ENCODE measurements at regions not wholly inside any gene's neighbourhood (a gene's known extent, or its start where the extent isn't known, plus 50 kb on each side); places are given as distances from the start of the nearest gene placed in this dataset.

- H3K27me3 ChIP-seq (ENCODE audit: insufficient read depth, low read length) = no peaks in the 10 kb centered on the region
- H2BK15ac ChIP-seq (ENCODE audit: low read depth, low read length) = no peak overlapping the region
- H3K4me1 Mint-ChIP-seq = no peaks in the 10 kb centered on the region
- no peak overlapping the region for H3K23ac ChIP-seq (ENCODE audit: insufficient read length, low read depth, low read length)
- no peak overlapping the region for H3K4ac ChIP-seq (ENCODE audit: low read depth, low read length)
- WGBS (ENCODE audit: extremely low coverage, insufficient read length, low lambda C conversion rate) = no CpG with 5 or more reads among the region's 4 CpGs
- no peak overlapping the region for H4K5ac ChIP-seq (ENCODE audit: insufficient read length, low read depth, low read length)
- no peak overlapping the region for H2AK5ac ChIP-seq (ENCODE audit: insufficient read length, low read length)
- H3K36me3 Mint-ChIP-seq (ENCODE audit: insufficient read depth in 1 of 3, low read depth in 3 of 3) = no peaks in the 10 kb centered on the region
- no peak overlapping the region for H3T11ph ChIP-seq (ENCODE audit: low read length)
- H2BK5ac ChIP-seq (ENCODE audit: insufficient read length, low read length) = no peak overlapping the region
- H3K4me1 ChIP-seq (ENCODE audit: insufficient read depth, low read length) = no peaks in the 10 kb centered on the region
- H3K79me2 ChIP-seq (ENCODE audit: insufficient read depth, low read length) = no peaks in the 10 kb centered on the region
- no peak overlapping the region for H3K14ac ChIP-seq (ENCODE audit: insufficient read depth, low read length)
- no peak overlapping the region for H2BK20ac ChIP-seq (ENCODE audit: low read depth, low read length, poor library complexity, severe bottlenecking)
- H3K27ac Mint-ChIP-seq = no peak overlapping the region; a peak in 1 of 7 replicates
- H3K4me3 Mint-ChIP-seq = no peak overlapping the region; a peak in 1 of 5 replicates
- H3K18ac ChIP-seq (ENCODE audit: insufficient read length, low read depth, low read length) = no peak overlapping the region
- no peaks in the 10 kb centered on the region for H3K9me3 Mint-ChIP-seq
- TF ChIP-seq, protein P1, sequence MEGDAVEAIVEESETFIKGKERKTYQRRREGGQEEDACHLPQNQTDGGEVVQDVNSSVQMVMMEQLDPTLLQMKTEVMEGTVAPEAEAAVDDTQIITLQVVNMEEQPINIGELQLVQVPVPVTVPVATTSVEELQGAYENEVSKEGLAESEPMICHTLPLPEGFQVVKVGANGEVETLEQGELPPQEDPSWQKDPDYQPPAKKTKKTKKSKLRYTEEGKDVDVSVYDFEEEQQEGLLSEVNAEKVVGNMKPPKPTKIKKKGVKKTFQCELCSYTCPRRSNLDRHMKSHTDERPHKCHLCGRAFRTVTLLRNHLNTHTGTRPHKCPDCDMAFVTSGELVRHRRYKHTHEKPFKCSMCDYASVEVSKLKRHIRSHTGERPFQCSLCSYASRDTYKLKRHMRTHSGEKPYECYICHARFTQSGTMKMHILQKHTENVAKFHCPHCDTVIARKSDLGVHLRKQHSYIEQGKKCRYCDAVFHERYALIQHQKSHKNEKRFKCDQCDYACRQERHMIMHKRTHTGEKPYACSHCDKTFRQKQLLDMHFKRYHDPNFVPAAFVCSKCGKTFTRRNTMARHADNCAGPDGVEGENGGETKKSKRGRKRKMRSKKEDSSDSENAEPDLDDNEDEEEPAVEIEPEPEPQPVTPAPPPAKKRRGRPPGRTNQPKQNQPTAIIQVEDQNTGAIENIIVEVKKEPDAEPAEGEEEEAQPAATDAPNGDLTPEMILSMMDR (conservative IDR thresholded peaks at IDR 0.05) = no peak
- H3K4me2 ChIP-seq (ENCODE audit: insufficient read depth, insufficient read length, low read length) = no peak overlapping the region
- H3K79me1 ChIP-seq (ENCODE audit: insufficient read depth, low read depth, low read length, poor library complexity, severe bottlenecking) = no peaks in the 10 kb centered on the region
- no peak overlapping the region for H3K27ac ChIP-seq (ENCODE audit: insufficient read length, low read depth, low read length)
- H4K8ac ChIP-seq (replicated peaks; ENCODE audit: insufficient read length, low read depth, low read length) = no peak overlapping the region
- no peak overlapping the region for H2BK120ac ChIP-seq (ENCODE audit: low read depth, low read length, poor library complexity, severe bottlenecking)
- H2AFZ ChIP-seq (ENCODE audit: low read length) = no peak overlapping the region
- H4K20me1 ChIP-seq (ENCODE audit: control insufficient read depth, insufficient read depth, insufficient read length) = no peaks in the 10 kb centered on the region
- H3K9me3 ChIP-seq (ENCODE audit: control insufficient read depth, low read depth, low read length) = no peaks in the 10 kb centered on the region
- no peak overlapping the region for H4K91ac ChIP-seq (ENCODE audit: insufficient read length, low read depth, low read length)
- no peak overlapping the region for H3K56ac ChIP-seq (ENCODE audit: insufficient read length, low read depth, low read length)
- no peak overlapping the region for H3K9ac ChIP-seq (ENCODE audit: extremely low read depth, insufficient read length, low read length)
- no peak overlapping the region for H2BK12ac ChIP-seq (ENCODE audit: insufficient read length, low read depth, low read length)
- H3K23me2 ChIP-seq (ENCODE audit: insufficient read length, low read depth, low read length, poor library complexity, severe bottlenecking) = no peaks in the 10 kb centered on the region
- H3K27me3 Mint-ChIP-seq (ENCODE audit: low read depth) = peaks cover 4% of the 10 kb centered on the region
- DNase-seq = no peak
Observed at GRCh38 chr18:57921708-57922107, 118.6 kb upstream of the ATP8B1 start.

Data from H9 (cell line).